ENCODE measurements at regions not wholly inside any gene's neighbourhood (a gene's known extent, or its start where the extent isn't known, plus 50 kb on each side); places are given as distances from the start of the nearest gene placed in this dataset.

DNA sequence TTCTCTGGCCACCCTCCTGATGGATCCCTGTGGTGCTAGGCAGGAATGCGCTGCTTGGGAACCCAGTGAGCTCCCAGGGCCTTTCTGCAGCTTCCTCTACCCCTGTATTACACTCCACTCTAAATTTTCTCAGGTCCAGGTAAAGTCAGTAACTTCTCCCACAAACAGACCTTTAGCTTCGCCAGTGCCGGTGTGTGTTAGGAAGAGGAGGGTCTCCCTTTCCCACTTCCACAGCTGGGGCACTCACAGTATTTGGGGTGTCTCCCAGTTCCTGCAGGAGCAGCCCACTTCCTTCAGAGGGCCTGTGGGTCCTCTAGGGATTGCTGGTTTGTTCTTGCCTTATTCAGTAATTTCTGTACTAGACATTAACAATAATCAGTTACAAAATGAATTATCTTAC lies 193.5 kb upstream of the PCDH17 start:
- H3K4me1 Mint-ChIP-seq = peaks cover 6% of the 10 kb centered on the region
- H3K27ac Mint-ChIP-seq = no peak overlapping the region
- peaks cover 4% of the 10 kb centered on the region; the same call in 1 of the 2 replicates for H3K9me3 Mint-ChIP-seq
- ChIA-PET CTCF (no interaction called here), POLR2A (no interaction called here)
- no peaks in the 10 kb centered on the region for H3K36me3 Mint-ChIP-seq
- TF ChIP-seq, protein P1, sequence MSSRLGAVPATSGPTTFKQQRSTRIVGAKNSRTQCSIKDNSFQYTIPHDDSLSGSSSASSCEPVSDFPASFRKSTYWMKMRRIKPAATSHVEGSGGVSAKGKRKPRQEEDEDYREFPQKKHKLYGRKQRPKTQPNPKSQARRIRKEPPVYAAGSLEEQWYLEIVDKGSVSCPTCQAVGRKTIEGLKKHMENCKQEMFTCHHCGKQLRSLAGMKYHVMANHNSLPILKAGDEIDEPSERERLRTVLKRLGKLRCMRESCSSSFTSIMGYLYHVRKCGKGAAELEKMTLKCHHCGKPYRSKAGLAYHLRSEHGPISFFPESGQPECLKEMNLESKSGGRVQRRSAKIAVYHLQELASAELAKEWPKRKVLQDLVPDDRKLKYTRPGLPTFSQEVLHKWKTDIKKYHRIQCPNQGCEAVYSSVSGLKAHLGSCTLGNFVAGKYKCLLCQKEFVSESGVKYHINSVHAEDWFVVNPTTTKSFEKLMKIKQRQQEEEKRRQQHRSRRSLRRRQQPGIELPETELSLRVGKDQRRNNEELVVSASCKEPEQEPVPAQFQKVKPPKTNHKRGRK (CRISPR knock-in tag; IDR thresholded peaks at IDR 0.05; ENCODE audit: borderline replicate concordance) = no peak
- TF ChIP-seq ELF4 (CRISPR knock-in tag; IDR thresholded peaks at IDR 0.05; ENCODE audit: low read depth) = no peak
- TF ChIP-seq TEAD4 (CRISPR knock-in tag; IDR thresholded peaks at IDR 0.05) = no peak
- TF ChIP-seq, protein P2, sequence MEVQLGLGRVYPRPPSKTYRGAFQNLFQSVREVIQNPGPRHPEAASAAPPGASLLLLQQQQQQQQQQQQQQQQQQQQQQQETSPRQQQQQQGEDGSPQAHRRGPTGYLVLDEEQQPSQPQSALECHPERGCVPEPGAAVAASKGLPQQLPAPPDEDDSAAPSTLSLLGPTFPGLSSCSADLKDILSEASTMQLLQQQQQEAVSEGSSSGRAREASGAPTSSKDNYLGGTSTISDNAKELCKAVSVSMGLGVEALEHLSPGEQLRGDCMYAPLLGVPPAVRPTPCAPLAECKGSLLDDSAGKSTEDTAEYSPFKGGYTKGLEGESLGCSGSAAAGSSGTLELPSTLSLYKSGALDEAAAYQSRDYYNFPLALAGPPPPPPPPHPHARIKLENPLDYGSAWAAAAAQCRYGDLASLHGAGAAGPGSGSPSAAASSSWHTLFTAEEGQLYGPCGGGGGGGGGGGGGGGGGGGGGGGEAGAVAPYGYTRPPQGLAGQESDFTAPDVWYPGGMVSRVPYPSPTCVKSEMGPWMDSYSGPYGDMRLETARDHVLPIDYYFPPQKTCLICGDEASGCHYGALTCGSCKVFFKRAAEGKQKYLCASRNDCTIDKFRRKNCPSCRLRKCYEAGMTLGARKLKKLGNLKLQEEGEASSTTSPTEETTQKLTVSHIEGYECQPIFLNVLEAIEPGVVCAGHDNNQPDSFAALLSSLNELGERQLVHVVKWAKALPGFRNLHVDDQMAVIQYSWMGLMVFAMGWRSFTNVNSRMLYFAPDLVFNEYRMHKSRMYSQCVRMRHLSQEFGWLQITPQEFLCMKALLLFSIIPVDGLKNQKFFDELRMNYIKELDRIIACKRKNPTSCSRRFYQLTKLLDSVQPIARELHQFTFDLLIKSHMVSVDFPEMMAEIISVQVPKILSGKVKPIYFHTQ (CRISPR knock-in tag; IDR thresholded peaks at IDR 0.05) = no peak
- TF ChIP-seq TP53 (CRISPR knock-in tag; IDR thresholded peaks at IDR 0.05) = no peak
- no peak for TF ChIP-seq PRRX2 (CRISPR knock-in tag; IDR thresholded peaks at IDR 0.05)
- no peak for TF ChIP-seq GABPB1 (CRISPR knock-in tag; IDR thresholded peaks at IDR 0.05)
- H3K27me3 Mint-ChIP-seq (ENCODE audit: low read depth) = no peaks in the 10 kb centered on the region
- DNase-seq (ENCODE audit: low spot score) = no peak
- H3K4me3 Mint-ChIP-seq = no peak overlapping the region
- ATAC-seq = no peak

GRCh38 chr13:57443494-57443893 lies 188.1 kb upstream of the PCDH17 start:
- Mint-ChIP-seq H3K27me3 (ENCODE audit: low read depth) (no peaks in the 10 kb centered on the region), H3K9me3 (peaks cover 4% of the 10 kb centered on the region; the same call in 1 of the 2 replicates), H3K4me1 (peaks cover 9% of the 10 kb centered on the region), H3K36me3 (no peaks in the 10 kb centered on the region), H3K4me3 (no peak overlapping the region), H3K27ac (no peak overlapping the region)
- ChIA-PET CTCF (no interaction called here), POLR2A (no interaction called here)
- DNase-seq (ENCODE audit: low spot score) = no peak
- TF ChIP-seq SP1 (CRISPR knock-in tag; conservative IDR thresholded peaks at IDR 0.05) (no peak), ZNF121 (CRISPR knock-in tag; IDR thresholded peaks at IDR 0.05) (no peak), ZNF396 (CRISPR knock-in tag; IDR thresholded peaks at IDR 0.05; ENCODE audit: borderline replicate concordance) (no peak), EMX1 (CRISPR knock-in tag; IDR thresholded peaks at IDR 0.05) (no peak), ATF1 (CRISPR knock-in tag; IDR thresholded peaks at IDR 0.05) (no peak), ZNF263 (CRISPR knock-in tag; IDR thresholded peaks at IDR 0.05; ENCODE audit: low read depth) (no peak), GTF2I (CRISPR knock-in tag; conservative IDR thresholded peaks at IDR 0.05) (no peak), GRHL2 (CRISPR knock-in tag; IDR thresholded peaks at IDR 0.05; ENCODE audit: insufficient replicate concordance, severe bottlenecking) (no peak), TEAD1 (CRISPR knock-in tag; IDR thresholded peaks at IDR 0.05) (no peak), MXD4 (CRISPR knock-in tag; IDR thresholded peaks at IDR 0.05; ENCODE audit: borderline replicate concordance) (no peak), TEAD4 (CRISPR knock-in tag; IDR thresholded peaks at IDR 0.05) (no peak), SMAD3 (CRISPR knock-in tag; IDR thresholded peaks at IDR 0.05; ENCODE audit: borderline replicate concordance) (no peak), GABPB1 (CRISPR knock-in tag; IDR thresholded peaks at IDR 0.05) (no peak), ZSCAN18 (CRISPR knock-in tag; IDR thresholded peaks at IDR 0.05) (no peak), ZNF219 (CRISPR knock-in tag; IDR thresholded peaks at IDR 0.05; ENCODE audit: borderline replicate concordance) (no peak)
- TF ChIP-seq, protein P1 (CRISPR knock-in tag; IDR thresholded peaks at IDR 0.05; ENCODE audit: borderline replicate concordance) = no peak
- no peak for ATAC-seq
